DOHH2 (cell line): ENCODE measurements at regions not wholly inside any gene's neighbourhood (a gene's known extent, or its start where the extent isn't known, plus 50 kb on each side); places are given as distances from the start of the nearest gene placed in this dataset.

Experiments used
- H3F3A ChIP-seq: fragments of 200-600 bp; sonication (generic), shearing (Covaris generic); 2 replicates; pipeline ENCODE4 v1.6.0; 2016; ENCODE audit warnings: antibody characterized with exemption, mild to moderate bottlenecking; ENCODE audit not compliant: control insufficient read depth, insufficient read depth
- H3K27ac ChIP-seq: fragments of 200-600 bp; sonication (generic); 2 replicates; pipeline ENCODE4 v1.5.1; 2014; ENCODE audit warnings: low read depth, mild to moderate bottlenecking, low read length, moderate library complexity
- H3K27me3 ChIP-seq: fragments of 200-600 bp; sonication (generic); 2 replicates; pipeline ENCODE4 v1.6.1; 2014; ENCODE audit warnings: mild to moderate bottlenecking, low read length, mixed read lengths; ENCODE audit not compliant: control insufficient read depth
- H3K36me3 ChIP-seq: fragments of 200-600 bp; sonication (generic); 2 replicates; pipeline ENCODE4 v1.6.1; 2014; ENCODE audit warnings: mild to moderate bottlenecking, low read length, moderate library complexity, mixed read lengths; ENCODE audit not compliant: control insufficient read depth
- H3K4me1 ChIP-seq: fragments of 200-600 bp; sonication (generic); 2 replicates; pipeline ENCODE4 v1.6.1; 2014; ENCODE audit warnings: mild to moderate bottlenecking, low read length, mixed read lengths; ENCODE audit not compliant: control insufficient read depth
- H3K4me2 ChIP-seq: fragments of 200-600 bp; sonication (generic); 2 replicates; pipeline ENCODE4 v1.6.0; 2014; ENCODE audit warnings: mild to moderate bottlenecking, low read length, moderate library complexity
- H3K4me3 ChIP-seq: fragments of 200-600 bp; sonication (generic); 2 replicates; pipeline ENCODE4 v1.5.1; 2014; ENCODE audit warnings: mild to moderate bottlenecking, low read length, mixed read lengths
- H3K79me2 ChIP-seq: fragments of 200-600 bp; sonication (generic); 2 replicates; pipeline ENCODE4 v1.6.1; 2014; ENCODE audit warnings: mild to moderate bottlenecking, low read length, mixed read lengths; ENCODE audit not compliant: control insufficient read depth
- H3K9me2 ChIP-seq: fragments of 200-600 bp; sonication (generic); replicated peaks from 2 replicates; pipeline ENCODE4 v1.6.1; 2014; ENCODE audit warnings: mild to moderate bottlenecking, low read length, mixed read lengths; ENCODE audit not compliant: control insufficient read depth
- H3K9me3 ChIP-seq: fragments of 200-600 bp; sonication (generic); 2 replicates; pipeline ENCODE4 v1.6.1; 2014; ENCODE audit warnings: antibody characterized with exemption, low read length, mixed read lengths; ENCODE audit not compliant: control insufficient read depth, insufficient read depth
- H4K20me1 ChIP-seq: fragments of 200-600 bp; sonication (generic); 2 replicates; pipeline ENCODE4 v1.6.0; 2014; ENCODE audit warnings: low read depth, mild to moderate bottlenecking, antibody characterized with exemption, low read length, moderate library complexity; ENCODE audit not compliant: control insufficient read depth, insufficient read depth
- EZH2phosphoT487 ChIP-seq: fragments of 200-600 bp; sonication (generic); IDR thresholded peaks from 2 replicates; pipeline ENCODE4 v1.6.1; 2017; ENCODE audit warnings: borderline replicate concordance, mild to moderate bottlenecking, antibody characterized with exemption, low read length, moderate library complexity, mixed read lengths
- TF ChIP-seq, protein P1 (sequence below): fragments of 200-600 bp; sonication (generic); IDR thresholded peaks from one replicate; pipeline ENCODE4 v1.5.1; 2014; ENCODE audit warnings: antibody characterized with exemption, mild to moderate bottlenecking, low read depth, low read length; ENCODE audit not compliant: poor library complexity, severe bottlenecking

DNA sequence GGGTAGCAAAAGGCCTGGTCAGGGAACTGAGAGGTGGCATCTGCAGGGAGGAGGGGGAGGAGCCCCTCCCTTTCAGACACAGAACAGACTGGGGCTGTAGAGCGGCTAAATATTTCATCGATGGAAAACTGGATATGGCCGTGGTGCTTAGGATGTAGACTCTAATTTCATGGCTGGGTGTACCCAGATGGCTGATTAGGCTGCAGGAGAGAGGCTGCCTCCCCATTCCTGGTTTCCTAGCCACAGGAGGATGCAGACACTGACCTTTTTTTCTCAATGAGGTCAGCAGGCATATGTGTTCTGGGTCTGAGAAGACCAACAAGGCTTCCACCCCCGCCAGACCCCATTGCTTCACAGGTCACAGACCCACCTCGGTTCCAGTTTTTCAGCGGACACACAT is 58.1 kb upstream of the CALM2 start:
- no peaks in the 10 kb centered on the region for H3F3A ChIP-seq
- no peaks in the 10 kb centered on the region for H3K36me3 ChIP-seq
- no peaks in the 10 kb centered on the region for H3K4me1 ChIP-seq
- peaks cover 49% of the 10 kb centered on the region for H3K27me3 ChIP-seq
- TF ChIP-seq, protein P1, sequence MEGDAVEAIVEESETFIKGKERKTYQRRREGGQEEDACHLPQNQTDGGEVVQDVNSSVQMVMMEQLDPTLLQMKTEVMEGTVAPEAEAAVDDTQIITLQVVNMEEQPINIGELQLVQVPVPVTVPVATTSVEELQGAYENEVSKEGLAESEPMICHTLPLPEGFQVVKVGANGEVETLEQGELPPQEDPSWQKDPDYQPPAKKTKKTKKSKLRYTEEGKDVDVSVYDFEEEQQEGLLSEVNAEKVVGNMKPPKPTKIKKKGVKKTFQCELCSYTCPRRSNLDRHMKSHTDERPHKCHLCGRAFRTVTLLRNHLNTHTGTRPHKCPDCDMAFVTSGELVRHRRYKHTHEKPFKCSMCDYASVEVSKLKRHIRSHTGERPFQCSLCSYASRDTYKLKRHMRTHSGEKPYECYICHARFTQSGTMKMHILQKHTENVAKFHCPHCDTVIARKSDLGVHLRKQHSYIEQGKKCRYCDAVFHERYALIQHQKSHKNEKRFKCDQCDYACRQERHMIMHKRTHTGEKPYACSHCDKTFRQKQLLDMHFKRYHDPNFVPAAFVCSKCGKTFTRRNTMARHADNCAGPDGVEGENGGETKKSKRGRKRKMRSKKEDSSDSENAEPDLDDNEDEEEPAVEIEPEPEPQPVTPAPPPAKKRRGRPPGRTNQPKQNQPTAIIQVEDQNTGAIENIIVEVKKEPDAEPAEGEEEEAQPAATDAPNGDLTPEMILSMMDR, result no peak
- TF ChIP-seq EZH2phosphoT487, result no peak
- H4K20me1 ChIP-seq, result no peaks in the 10 kb centered on the region
- no peak overlapping the region for H3K4me2 ChIP-seq
- no peaks in the 10 kb centered on the region for H3K79me2 ChIP-seq
- H3K27ac ChIP-seq, result no peak overlapping the region
- no peaks in the 10 kb centered on the region for H3K9me3 ChIP-seq
- H3K4me3 ChIP-seq, result no peak overlapping the region
- no peaks in the 10 kb centered on the region for H3K9me2 ChIP-seq

DNA sequence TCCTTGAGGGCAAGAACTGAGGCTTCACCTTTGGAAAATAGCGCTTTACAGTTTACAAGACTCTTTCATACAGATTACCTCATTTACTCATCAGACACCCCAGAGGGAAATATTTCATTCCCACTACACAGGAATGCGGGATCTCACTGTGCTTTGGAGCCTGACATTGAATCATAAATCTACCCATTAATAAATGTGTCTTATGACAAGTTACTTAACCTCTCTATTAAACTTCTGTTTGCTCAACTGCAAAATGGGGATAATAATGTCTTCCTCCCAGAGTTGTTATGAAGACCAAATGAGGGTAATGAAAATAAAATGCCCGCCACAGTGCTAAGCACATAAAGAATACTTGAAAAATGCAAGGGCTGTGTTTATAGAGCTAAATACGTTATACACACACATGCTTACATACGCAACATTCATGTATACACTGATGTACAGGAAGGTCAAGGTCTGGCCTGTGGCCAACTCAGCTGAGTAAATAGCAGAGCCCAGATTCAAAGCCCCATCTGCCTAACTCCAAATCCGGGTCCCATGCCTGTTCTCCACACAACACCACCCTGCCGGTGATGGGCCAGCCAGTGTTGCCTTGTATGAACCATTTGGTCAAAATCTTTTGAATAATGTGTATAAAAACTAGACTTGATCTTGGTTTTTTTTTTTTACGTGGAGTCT is 56.6 kb upstream of the CALM2 start:
- no peaks in the 10 kb centered on the region for H3K36me3 ChIP-seq
- no peaks in the 10 kb centered on the region for H3K79me2 ChIP-seq
- H3K9me3 ChIP-seq, result no peaks in the 10 kb centered on the region
- no peaks in the 10 kb centered on the region for H3K4me1 ChIP-seq
- H3K27me3 ChIP-seq, result peaks cover 40% of the 10 kb centered on the region
- no peaks in the 10 kb centered on the region for H3K9me2 ChIP-seq
- H3K4me2 ChIP-seq, result no peak overlapping the region
- no peak for TF ChIP-seq EZH2phosphoT487
- H3F3A ChIP-seq, result no peaks in the 10 kb centered on the region
- H3K27ac ChIP-seq, result no peak overlapping the region
- H4K20me1 ChIP-seq, result no peaks in the 10 kb centered on the region
- no peak overlapping the region for H3K4me3 ChIP-seq

DNA sequence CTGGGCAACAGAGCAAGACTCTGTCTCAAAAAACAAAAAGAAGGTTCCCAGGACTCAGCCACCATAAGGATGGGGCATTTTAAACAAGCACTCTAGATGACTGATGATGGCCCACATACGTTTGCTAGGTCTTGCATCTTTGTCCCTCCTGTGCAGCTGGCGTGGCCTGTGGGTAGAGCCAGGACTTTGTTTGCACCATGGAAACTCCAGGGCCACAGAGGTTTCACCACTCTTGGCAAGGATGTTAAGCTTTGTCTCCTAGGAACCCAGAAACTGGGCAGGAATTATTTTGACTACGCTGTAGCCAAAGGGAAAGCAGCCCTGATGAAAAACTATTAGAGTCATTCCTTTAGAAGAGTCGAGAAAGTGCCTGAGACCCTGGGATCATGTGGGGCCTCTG is 54.1 kb upstream of the CALM2 start:
- Histone ChIP-seq H3F3A (no peaks in the 10 kb centered on the region), H3K4me1 (no peaks in the 10 kb centered on the region), H3K27ac (no peak overlapping the region), H3K9me3 (no peaks in the 10 kb centered on the region), H3K4me3 (no peak overlapping the region), H3K79me2 (no peaks in the 10 kb centered on the region), H3K9me2 (no peaks in the 10 kb centered on the region), H3K27me3 (peaks cover 24% of the 10 kb centered on the region), H4K20me1 (no peaks in the 10 kb centered on the region), H3K36me3 (no peaks in the 10 kb centered on the region), H3K4me2 (no peak overlapping the region)
- no peak for TF ChIP-seq EZH2phosphoT487
- TF ChIP-seq, protein P1, result no peak

DNA sequence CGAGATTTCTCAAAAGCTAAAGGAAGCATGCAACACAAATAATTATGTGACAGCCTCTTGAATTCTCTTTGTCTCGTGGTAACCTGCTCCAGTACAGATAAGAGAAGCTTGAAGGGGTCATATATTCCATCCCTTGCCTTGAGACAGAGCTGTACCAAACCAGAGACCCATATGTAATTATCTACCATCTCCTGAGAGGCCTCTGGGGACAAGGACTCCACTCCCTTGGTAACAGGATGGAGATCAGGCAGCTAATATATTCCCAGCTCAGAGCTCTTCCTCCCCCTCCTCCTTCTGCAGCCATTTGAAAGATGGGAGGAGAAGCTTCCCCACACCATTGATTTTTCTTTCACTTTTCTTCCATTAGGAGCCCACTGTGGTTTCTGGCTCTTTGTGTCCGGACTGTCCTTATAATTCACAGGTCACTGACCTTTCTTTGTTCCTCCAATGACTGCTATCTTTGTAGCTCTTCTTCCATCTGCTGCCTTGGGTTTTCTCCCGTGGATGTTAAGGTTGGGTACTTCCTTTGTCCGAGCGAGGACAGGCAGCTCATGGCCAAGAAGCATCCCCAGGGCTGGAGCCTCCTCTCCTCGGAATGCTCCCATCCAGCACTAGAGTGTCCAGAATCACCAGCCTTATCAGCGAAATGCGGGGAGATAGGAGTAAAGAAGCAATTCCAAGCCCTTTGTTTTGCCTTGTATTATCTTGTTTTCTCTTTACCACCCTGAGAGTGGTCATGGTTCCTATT is 51.4 kb upstream of the CALM2 start:
- H3K9me3 ChIP-seq, result no peaks in the 10 kb centered on the region
- H3F3A ChIP-seq, result no peaks in the 10 kb centered on the region
- H3K4me2 ChIP-seq, result no peak overlapping the region
- H3K27ac ChIP-seq, result no peak overlapping the region
- no peaks in the 10 kb centered on the region for H4K20me1 ChIP-seq
- no peaks in the 10 kb centered on the region for H3K4me1 ChIP-seq
- H3K27me3 ChIP-seq, result peaks cover 12% of the 10 kb centered on the region
- H3K9me2 ChIP-seq, result no peaks in the 10 kb centered on the region
- TF ChIP-seq EZH2phosphoT487, result no peak
- TF ChIP-seq, protein P1, result no peak
- H3K79me2 ChIP-seq, result no peaks in the 10 kb centered on the region
- H3K4me3 ChIP-seq, result no peak overlapping the region
- H3K36me3 ChIP-seq, result no peaks in the 10 kb centered on the region
